Activated B cell treated with CpG ODN at 0.5 μM for 24 hours (primary cell): ENCODE measurements at regions not wholly inside any gene's neighbourhood (a gene's known extent, or its start where the extent isn't known, plus 50 kb on each side); places are given as distances from the start of the nearest gene placed in this dataset.

Source experiments
- ATAC-seq: fragments of 200-7000 bp; cut with Tn5 transposase; one replicate; pipeline ENCODE4 v1.10.0; 2021; ENCODE audit warnings: low read depth, mild to moderate bottlenecking, moderate library complexity
- CTCF ChIA-PET: fragments of 350-600 bp; sonication (Branson Sonifier 250); formaldehyde crosslinking; loops from one replicate; lab custom pipeline; 2021; ENCODE audit warnings: antibody characterized with exemption; lab: Charles Lee
- POLR2A ChIA-PET: fragments of 350-600 bp; sonication (Branson Sonifier 250); formaldehyde crosslinking; loops from one replicate; lab custom pipeline; 2021; ENCODE audit warnings: antibody characterized with exemption; lab: Charles Lee
- DNase-seq: peaks from one replicate; pipeline ENCODE4 v3.0.0; 2022
- H3K27ac Mint-ChIP-seq: one replicate; pipeline ENCODE4 v1.8.0; 2020; ENCODE audit warnings: mixed read lengths
- H3K27me3 Mint-ChIP-seq: one replicate; pipeline ENCODE4 v1.8.0; 2021; ENCODE audit warnings: mixed read lengths
- H3K36me3 Mint-ChIP-seq: one replicate; pipeline ENCODE4 v1.8.0; 2021; ENCODE audit warnings: low read depth, mixed read lengths
- H3K4me1 Mint-ChIP-seq: one replicate; pipeline ENCODE4 v1.8.0; 2021; ENCODE audit warnings: mixed read lengths
- H3K4me3 Mint-ChIP-seq: one replicate; pipeline ENCODE4 v1.8.0; 2020; ENCODE audit warnings: mild to moderate bottlenecking, mixed read lengths
- H3K9me3 Mint-ChIP-seq: one replicate; pipeline ENCODE4 v1.8.0; 2020; ENCODE audit warnings: mixed read lengths
- intact Hi-C: fragments of 100-400 bp; cut with micrococcal nuclease; formaldehyde crosslinking; loops from one replicate; pipeline ENCODE4 v1.15.1; 2024
- TF ChIP-seq, protein P1 (sequence below): fragments of 200-600 bp; IDR thresholded peaks from one replicate; pipeline ENCODE4 v1.8.0; 2022; ENCODE audit warnings: antibody characterized with exemption, mild to moderate bottlenecking

GRCh38 chr15:45743426-45744235 is 108.8 kb downstream of the SQOR start:
- H3K36me3 Mint-ChIP-seq, result no peaks in the 10 kb centered on the region
- H3K27ac Mint-ChIP-seq, result no peak overlapping the region
- no peaks in the 10 kb centered on the region for H3K4me1 Mint-ChIP-seq
- intact Hi-C loops, result no loop called here
- H3K9me3 Mint-ChIP-seq, result no peaks in the 10 kb centered on the region
- CTCF ChIA-PET, result no interaction called here
- ATAC-seq, result no peak
- H3K4me3 Mint-ChIP-seq, result no peak overlapping the region
- H3K27me3 Mint-ChIP-seq, result peaks cover 12% of the 10 kb centered on the region
- TF ChIP-seq, protein P1, sequence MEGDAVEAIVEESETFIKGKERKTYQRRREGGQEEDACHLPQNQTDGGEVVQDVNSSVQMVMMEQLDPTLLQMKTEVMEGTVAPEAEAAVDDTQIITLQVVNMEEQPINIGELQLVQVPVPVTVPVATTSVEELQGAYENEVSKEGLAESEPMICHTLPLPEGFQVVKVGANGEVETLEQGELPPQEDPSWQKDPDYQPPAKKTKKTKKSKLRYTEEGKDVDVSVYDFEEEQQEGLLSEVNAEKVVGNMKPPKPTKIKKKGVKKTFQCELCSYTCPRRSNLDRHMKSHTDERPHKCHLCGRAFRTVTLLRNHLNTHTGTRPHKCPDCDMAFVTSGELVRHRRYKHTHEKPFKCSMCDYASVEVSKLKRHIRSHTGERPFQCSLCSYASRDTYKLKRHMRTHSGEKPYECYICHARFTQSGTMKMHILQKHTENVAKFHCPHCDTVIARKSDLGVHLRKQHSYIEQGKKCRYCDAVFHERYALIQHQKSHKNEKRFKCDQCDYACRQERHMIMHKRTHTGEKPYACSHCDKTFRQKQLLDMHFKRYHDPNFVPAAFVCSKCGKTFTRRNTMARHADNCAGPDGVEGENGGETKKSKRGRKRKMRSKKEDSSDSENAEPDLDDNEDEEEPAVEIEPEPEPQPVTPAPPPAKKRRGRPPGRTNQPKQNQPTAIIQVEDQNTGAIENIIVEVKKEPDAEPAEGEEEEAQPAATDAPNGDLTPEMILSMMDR, result no peak
- POLR2A ChIA-PET, result no interaction called here
- no peak for DNase-seq

- DNase-seq, result no peak
- no peak for ATAC-seq
- intact Hi-C loops, result no loop called here
- no peaks in the 10 kb centered on the region for H3K36me3 Mint-ChIP-seq
- H3K4me3 Mint-ChIP-seq, result no peak overlapping the region
- H3K9me3 Mint-ChIP-seq, result no peaks in the 10 kb centered on the region
- H3K27ac Mint-ChIP-seq, result no peak overlapping the region
- H3K27me3 Mint-ChIP-seq, result peaks cover 11% of the 10 kb centered on the region
- H3K4me1 Mint-ChIP-seq, result no peaks in the 10 kb centered on the region
- TF ChIP-seq, protein P1, result no peak
- CTCF ChIA-PET, result no interaction called here
- POLR2A ChIA-PET, result no interaction called here
Measured at GRCh38 chr15:45744236-45744589, 109.4 kb downstream of the SQOR start.

- H3K36me3 Mint-ChIP-seq, result no peaks in the 10 kb centered on the region
- H3K4me3 Mint-ChIP-seq, result no peak overlapping the region
- intact Hi-C loops, result no loop called here
- DNase-seq, result no peak
- no peak overlapping the region for H3K27ac Mint-ChIP-seq
- H3K27me3 Mint-ChIP-seq, result peaks cover 10% of the 10 kb centered on the region
- H3K4me1 Mint-ChIP-seq, result no peaks in the 10 kb centered on the region
- CTCF ChIA-PET, result no interaction called here
- no peak for ATAC-seq
- POLR2A ChIA-PET, result no interaction called here
- H3K9me3 Mint-ChIP-seq, result no peaks in the 10 kb centered on the region
- TF ChIP-seq, protein P1, result no peak
Measured at GRCh38 chr15:45747426-45747825, 112.6 kb downstream of the SQOR start.

- POLR2A ChIA-PET, result no interaction called here
- no peaks in the 10 kb centered on the region for H3K36me3 Mint-ChIP-seq
- intact Hi-C loops, result no loop called here
- ATAC-seq (no peak), DNase-seq (no peak)
- peaks cover 3% of the 10 kb centered on the region for H3K9me3 Mint-ChIP-seq
- CTCF ChIA-PET, result no interaction called here
- no peak overlapping the region for H3K4me3 Mint-ChIP-seq
- TF ChIP-seq, protein P1, result no peak
- H3K27ac Mint-ChIP-seq, result no peak overlapping the region
- no peaks in the 10 kb centered on the region for H3K4me1 Mint-ChIP-seq
- peaks cover 11% of the 10 kb centered on the region for H3K27me3 Mint-ChIP-seq
Measured at GRCh38 chr15:45751629-45752028, 116.8 kb downstream of the SQOR start.

DNA sequence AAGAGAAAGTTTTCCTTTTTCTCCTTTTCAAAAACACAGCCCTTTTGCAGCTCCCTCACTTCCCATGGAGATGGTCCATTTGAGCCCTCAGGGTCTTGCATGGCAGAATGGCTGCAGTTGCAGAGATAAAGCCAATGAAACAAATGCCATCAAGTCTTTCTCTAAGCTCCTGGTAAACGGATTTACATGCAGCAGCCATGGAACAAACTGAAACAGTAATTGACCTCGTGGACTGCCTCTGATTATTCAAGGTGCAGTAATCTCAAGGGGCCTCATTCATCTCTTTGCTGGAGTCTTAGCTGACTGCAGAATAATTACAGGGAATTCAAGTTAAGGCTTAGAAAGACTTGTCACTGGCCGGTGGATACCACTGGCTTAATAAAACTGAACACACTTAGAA is 125.1 kb downstream of the SQOR start:
- ChIA-PET POLR2A (no interaction called here), CTCF (no interaction called here)
- Mint-ChIP-seq H3K4me1 (no peaks in the 10 kb centered on the region), H3K36me3 (no peaks in the 10 kb centered on the region), H3K27me3 (peaks cover 13% of the 10 kb centered on the region), H3K27ac (no peak overlapping the region), H3K4me3 (no peak overlapping the region), H3K9me3 (no peaks in the 10 kb centered on the region)
- DNase-seq (no peak), ATAC-seq (no peak)
- intact Hi-C loops, result no loop called here
- TF ChIP-seq, protein P1, result no peak
